ENCODE measurements at regions not wholly inside any gene's neighbourhood (a gene's known extent, or its start where the extent isn't known, plus 50 kb on each side); places are given as distances from the start of the nearest gene placed in this dataset.

DNA sequence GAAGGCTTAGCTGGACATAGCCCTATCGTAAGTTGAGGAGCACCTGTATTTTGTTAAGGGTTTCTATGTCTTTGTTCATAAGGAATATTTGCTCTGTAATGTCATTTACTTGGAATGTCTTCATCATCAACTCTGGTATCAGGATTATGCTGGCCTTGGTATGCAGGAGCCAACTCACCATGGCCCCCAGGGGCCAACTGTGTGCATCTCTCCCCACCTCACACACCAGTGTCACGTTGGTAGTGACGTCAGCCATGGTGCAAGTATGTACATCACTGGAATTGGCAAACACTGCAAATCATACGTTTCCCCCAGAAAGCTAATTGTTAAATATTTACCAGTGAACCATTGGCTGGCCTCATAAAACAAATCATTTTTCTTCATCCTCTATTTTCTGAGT is 70.8 kb downstream of the YTHDF1 start:
- no peak for DNase-seq

DNA sequence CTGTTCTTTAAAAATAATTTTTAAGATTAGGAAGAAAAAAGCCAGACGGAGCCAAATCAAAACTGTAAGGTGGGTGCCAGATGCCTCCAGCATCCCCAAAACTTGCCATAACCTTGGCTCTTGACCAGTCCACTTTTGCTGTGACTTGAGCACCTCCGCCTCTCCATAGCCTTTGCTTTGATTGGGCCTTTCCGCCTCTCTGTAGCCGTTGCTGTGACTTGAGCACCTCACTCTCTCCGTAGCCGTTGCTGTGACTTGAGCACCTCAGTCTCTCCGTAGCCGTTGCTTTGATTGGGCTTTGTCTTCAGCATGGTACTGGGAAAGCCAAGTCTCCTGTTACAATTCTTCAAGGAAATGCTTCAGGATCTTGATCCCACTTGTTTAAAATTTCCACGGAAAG is 73.0 kb downstream of the YTHDF1 start:
- DNase-seq = no peak

DNA sequence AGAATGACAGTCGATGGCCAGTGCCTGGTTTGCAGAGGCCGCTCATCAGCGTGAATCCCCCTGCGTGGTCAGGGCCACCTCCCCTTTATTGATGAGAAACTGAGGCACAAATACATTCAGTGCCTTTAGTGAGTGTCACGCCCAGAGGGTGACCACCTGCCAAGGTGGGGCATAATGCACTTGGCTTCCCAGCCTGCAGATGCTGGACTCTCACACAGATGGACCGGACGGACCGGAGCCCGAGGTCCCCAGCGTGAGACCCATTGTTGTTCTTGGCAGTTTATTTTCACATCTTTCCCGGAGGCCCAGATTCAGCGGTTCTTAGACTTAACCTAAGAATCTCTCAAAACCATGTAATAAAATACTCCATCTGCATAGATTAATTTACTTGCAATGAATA is 74.4 kb downstream of the YTHDF1 start:
- no peak for DNase-seq

DNA sequence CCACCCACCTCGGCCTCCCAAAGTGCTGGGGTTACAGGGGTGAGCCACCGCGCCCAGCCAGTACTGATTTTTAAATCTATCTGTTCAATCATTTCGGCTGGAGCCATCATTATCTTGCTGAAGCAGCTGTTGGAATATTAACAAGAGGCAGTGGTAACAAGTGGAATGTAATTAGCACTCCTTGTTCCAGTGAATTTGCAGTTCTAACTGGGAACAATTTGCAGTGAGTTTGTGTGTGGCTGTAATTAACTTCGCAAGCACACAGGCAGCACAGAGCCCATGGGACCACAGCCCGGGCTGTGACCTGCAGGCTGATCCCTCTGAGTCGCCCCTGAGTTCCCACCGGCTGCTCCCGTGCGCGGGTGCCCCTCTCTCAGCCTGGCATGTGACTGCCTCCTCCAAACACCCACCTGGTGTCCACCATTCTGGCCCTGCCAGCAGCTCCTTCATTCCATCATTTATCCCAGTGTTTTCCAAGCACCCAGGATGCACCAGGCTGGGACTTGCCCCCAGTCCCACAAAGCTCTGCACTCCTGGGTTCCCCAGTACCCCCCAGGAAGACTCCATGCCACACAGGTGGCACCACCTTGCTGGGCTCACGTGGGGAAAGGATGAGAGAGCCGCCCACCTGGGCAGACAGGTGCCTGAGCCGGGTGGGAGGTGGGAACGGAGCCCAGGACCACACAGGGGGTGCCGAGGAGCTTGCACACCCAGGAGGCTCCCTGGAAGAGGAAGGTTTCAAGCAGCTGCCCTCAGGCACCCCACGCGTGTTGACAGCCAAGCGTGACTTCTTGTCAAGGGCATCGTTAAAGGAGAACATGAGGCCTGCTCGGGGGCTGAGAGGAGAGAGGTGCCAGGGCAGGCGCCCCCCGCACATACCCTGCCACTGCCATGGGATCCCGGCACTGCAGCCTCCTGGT is 75.2 kb downstream of the YTHDF1 start:
- DNase-seq = no peak

DNA sequence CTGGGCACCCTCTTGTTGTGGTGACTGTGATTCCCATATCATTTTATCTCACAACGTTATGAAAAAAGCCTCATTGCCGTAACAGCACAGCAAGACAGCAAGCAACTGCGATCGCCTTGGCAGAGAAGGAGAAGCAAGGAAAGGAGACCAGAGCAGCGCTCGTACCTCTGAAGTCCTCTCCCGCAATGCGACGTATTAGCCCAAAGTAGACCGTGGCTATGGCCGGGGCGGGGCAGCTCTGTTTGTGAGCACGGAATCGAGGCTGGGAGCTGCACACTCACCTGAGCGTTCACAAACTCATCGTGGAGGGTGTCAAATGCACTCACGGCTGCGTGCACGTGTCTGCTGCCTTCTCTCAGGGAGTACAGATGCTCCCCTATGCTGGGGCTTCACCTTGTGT is 76.1 kb downstream of the YTHDF1 start:
- DNase-seq = no peak

DNA sequence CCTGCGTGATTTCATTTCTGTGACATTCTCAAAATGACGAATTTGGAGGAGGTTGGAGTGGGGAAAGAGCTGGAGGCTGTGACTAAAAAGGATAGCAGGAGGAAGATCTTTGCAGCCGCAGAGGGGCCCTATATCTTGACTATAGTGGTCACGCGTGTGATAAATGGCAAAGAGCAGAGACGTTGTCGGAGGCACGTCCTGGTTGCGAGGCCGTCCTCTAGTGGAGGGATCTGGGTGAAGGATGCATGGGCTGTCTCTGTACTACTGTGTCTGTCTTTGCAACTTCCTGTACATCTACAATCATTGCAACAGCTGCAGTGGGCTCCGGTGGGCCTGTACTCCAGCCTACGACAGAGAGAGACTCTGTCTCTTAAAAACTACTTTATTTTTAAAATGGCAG is 76.6 kb downstream of the YTHDF1 start:
- DNase-seq = no peak

DNA sequence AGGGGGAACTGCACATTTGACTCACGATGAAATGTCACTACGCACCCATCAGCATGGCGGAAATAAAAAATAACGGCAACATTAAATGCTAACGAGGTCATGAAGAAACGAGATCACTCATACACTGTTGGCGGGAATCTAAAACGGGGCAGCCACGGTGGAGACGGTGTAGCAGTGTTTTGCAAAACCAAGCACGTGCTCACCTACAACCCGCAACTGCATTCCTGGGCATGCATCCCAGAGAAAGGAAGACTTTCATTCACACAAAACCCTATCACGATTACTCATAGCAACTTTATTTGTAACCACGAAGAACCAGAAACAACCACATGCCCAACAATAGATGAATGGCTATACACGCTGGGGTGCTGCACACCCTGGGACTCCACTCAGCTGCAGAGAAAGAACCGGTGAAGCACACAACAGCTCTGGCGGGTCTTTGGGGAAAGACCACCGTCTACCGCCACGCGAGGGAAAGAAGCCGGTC is 77.0 kb downstream of the YTHDF1 start:
- no peak for DNase-seq

DNA sequence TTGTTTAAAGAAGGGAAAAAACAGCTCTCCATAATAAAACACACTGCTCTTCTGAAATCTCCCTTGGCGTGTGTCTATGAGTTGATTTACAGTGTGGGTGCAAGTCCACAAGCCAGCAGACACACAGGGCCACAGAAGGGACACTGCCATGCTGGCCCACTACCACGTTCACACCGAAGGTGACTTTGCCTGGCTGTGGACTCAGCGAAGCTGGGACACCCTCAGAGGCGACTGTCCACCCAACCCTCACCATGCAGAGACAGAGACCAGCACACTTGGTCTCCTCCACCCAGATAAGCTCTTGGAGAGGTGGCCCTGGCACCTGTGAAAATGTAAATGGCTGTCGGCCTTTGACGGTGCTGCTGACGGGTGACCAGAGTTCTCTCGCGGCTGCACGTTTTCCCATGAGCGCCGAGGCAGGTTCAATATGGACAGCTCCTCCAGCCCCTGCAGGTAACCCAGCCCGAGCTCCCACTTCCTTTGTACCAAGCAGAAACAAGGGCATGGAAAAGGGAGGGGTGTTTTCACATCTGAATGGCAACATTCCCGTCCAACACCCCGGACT is 78.0 kb downstream of the YTHDF1 start:
- no peak for DNase-seq

DNA sequence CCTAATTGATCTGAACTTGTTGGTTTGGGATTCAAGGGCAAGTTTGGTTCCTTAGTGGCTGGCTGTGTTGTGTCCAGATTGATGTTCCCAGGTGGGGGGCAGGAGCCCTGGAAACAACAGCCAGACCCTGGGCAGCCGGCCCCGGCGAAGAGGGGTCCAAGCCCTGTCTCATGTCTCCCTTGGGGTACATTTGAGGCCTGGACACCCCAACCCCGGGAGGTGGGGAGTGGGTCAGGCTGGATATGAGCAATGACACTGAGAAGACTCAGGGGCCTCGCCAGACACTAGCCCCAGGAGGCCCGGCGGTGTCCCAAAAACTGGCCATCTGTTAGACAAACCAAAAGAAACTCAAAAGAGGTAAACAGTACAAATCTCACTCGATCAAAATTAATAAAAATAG is 79.6 kb downstream of the YTHDF1 start:
- no peak for DNase-seq

DNA sequence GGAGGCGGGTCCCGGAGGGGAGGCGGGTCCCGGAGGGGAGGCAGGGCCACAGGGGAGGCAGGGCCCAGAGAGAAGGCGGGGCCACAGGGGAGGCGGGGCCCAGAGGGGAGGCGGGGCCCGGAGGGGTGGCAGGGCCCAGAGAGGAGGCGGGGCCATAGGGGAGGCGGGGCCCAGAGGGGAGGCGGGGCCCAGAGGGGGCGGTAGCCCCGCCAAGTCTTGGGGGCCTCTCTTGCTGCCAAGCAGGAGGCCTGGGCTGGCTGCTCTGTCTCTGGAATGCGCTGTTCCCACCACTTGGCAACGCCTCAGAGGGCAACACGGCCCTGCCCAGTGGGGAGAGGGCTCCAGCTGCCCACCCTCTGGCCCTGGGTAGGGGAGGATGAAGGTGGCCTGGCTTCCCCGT is 80.5 kb downstream of the YTHDF1 start:
- DNase-seq = peak; percentile 7

DNA sequence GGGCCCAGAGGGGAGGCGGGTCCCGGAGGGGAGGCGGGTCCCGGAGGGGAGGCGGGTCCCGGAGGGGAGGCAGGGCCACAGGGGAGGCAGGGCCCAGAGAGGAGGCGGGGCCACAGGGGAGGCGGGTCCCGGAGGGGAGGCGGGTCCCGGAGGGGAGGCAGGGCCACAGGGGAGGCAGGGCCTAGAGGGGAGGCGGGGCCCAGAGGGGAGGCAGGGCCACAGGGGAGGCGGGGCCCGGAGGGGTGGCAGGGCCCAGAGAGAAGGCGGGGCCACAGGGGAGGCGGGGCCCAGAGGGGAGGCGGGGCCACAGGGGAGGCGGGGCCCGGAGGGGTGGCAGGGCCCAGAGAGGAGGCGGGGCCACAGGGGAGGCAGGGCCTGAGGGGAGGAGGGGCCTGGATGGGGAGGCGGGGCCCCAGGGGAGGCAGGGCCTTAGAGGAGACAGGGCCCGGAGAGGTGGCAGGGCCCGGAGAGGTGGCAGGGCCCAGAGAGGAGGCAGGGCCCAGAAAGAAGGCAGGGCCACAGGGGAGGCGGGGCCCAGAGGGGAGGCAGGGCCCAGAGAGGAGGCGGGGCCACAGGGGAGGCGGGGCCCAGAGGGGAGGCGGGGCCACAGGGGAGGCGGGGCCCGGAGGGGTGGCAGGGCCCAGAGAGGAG is 81.1 kb downstream of the YTHDF1 start:
- DNase-seq = peak; percentile 4

DNA sequence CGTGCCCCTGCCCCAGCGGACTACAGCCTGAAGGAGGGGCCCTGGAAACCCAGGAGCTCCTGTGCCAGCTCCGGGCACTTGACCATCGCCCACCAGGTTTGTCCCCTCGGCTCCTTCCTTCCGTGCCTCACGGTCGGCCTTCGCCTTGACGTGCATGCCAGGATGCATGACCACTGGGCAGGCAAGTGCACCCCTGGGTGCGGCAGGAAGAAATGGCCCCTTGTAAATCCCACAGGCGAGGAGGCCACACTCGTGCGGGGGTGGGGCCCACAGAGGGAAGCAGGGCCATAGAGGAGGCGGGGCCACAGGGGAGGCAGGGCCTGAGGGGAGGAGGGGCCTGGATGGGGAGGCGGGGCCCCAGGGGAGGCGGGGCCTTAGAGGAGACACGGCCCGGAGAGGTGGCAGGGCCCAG is 81.7 kb downstream of the YTHDF1 start:
- peak; percentile 7 for DNase-seq

DNA sequence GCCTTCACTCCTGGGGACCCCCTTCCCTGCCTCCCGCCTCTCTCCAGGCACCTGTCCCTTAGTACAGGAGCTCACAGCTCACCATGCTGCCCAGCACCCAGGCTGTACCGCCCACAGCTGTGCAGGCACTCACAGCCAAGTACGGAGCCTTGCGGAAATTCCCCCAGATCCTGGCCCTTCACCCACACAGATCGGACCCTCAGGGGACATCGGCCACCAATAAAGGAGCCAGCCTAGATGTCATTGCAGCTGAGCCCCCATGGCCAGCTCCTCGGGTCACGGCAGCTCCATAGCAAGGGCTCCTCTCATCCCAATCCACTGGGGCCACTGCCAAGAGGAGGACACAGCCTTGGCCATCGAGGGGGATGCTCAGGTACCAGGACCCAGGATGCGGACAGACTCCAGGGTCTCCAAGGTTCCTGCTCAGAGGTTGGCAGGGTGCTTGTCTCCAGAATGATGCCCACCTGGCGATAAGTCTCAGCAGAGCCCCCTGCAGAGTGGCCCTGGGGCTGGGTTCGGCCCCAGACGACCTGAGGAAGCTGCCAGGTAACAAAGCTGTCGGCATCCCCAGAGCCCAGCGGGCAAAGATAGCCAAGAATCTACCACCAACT is 82.3 kb downstream of the YTHDF1 start:
- DNase-seq = peak; percentile 15

DNA sequence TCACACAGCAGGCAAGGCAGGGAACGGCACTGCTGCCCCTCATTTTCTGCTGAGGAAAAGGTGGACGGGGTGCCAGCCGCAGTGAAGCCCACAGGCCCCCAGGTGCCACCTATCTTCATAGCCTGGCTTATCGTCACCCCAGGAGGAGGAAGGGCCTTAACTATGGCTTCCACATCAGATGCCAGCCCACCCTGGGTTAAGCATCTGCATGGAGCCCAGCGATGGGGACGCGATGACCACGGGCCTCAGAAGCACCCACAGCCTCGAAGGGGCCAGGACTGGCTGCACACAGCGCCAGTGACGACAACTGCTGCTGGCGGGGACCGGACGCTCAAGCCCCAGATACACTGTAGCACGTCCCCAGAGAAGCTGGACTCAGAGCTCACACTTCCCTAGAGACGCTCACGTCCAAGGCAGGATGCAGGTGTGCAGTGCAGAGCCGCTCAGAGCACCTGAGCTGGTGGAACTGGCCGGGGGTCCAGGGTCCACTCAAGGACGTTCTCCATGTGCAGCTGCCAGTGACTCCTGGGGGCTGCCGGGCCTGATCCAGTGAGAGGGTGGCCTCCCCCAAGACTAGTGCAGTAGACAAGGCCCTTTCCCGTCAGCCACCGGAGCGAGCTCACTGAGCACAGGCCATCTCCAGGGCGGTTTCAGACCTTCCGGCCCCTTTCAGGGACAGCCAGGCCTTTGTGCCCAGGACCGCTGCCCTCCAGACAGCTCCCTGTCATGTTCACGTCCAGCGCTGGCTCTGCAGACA is 83.0 kb downstream of the YTHDF1 start:
- DNase-seq = peak; percentile 7

DNA sequence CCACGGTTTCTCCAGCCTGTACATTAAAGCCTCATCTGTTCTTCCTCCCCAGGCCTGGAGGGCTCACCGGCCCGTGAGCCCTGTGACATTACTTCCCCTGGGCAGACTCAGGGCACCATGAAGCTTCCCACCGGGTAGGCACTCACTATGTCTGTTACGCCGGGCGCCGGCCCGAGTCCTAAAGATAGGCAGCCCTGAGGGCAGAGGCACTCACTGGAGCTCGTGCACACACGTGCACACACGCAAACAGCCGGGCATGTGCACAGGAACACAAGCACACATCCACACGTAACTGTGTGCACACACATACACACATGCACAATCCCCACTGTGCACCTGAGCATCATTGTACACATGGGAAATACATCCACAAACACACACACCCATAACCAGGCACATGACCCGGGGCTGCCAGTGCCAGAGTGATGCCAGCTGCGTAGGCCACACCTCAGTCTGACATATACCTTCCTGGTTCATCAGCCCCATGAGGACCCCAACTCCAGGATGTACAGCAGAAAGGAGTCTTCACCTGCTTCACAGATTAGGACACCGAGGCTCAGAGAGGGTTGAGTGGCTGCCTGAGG is 83.7 kb downstream of the YTHDF1 start:
- peak; percentile 2 for DNase-seq

DNA sequence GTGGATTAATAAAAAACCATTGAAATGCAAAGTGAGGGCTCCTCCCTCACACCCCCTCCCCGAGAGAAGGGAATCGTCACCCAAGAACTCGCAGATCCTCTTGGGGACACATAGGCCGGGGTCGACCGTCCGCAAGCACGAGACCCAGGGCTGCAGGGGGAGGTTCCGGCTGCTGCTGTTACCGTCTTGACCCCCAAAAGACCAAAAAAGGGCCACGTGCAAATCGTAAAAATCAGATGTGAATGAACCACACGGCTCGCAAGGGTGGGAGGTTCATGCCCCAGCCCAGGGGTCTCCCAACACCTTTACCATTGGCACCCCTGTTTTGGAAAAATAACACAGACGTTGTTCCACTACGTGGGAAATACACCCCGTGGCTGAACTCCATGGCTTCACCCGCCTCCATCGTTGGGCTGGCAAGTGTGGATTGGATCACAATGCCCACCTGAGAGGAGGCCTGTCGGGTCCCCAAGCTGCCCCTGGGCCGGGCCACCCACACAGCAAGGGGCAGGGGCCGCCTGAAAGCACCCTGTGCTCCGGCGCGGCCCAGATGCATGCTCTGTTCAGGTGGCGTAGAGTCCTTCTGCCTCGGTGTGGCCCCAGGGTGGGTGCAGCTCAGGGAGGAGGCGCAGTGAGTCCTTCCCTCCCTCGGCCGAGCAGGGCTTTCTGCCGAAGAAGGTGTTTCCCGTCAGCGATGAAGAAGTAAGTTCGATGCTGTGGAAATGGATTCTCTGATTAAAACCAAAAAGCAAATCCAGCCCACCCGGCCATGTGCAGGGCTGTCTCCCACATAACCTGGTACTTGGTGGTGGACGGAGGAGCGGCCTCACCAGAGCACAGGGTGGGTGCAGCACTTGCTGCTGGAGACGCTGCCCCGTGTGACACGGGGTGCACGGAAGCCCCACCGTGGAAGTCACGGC is 85.0 kb downstream of the YTHDF1 start:
- peak; percentile 5 for DNase-seq

DNA sequence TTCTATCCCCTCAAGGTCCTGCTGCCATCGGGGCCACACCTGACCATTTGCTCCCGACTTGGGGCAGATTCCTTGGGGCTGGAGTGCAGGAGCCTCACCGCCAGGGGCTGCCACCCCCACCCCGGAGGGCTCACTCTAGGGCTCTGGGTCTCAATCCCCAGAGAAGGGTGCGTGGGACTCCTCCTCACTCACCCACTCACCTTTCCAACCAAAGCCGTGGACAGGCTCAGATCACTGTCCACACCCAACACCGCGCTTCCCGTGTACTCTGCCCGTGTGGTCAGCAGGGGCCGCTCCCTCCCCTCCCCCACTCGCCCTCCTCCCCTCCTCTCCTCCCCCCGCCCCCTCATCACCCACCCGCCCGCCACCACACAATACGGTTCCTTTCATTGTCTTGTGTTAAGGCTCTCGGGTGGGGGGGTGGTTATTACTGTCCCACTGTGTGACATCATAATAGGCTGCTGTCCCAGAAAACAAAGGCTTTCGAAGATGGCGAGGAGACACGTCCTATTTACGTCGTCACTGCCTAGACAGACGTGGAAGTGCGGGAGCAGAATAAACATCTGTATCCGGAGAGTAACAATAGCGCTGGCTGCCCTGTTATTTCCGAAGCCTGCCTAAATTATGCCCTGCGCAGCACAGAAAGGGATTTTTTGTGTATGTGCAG is 85.8 kb downstream of the YTHDF1 start:
- peak; percentile 18 for DNase-seq

DNA sequence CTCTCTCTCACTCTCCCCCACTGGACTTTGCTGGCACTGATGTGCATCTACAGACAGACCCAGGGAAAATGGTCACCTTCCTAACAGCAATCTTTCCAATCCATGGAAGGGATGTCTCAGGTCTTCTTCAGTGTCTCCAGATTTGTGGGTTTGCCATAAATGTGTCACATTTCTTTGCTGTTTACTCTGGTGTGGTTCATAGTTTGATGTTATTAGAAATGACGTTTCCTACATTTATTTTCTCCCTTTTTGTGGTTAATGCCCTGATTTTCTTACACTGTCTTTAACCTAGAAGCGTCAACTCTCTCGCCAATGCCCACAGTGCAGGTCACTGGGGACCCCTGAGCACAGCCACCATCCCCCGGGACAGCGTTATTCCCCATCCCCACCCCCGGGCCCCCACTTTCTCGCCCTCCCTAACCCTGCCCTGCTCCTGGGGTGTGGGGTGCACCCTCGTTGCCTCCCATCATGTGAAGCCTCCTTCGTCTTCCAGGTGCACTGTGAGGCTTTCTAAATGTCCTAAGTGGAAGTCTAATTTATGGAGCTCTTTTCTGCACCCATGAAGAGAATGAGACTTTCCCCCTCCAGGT is 86.5 kb downstream of the YTHDF1 start:
- DNase-seq = peak; percentile 2

DNA sequence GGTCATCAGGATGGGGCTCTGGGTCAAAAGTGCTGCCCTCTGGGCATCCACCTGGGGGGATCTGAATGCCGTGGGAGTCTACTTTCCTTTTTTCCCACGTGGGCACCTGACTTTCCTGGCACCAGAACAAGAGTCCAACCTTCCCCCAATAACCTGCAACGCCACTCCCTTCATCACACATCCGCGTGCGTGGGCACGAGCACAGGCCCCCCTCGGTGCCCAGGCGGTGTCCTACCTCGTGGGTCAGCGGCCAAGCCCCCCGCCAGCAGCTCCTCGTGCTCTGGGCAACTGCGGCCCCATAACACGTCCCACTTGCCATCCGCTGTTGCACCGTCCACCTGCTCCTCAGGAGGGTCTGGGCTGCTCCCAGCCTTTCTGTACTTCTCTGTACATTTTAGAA is 87.0 kb downstream of the YTHDF1 start:
- DNase-seq = peak; percentile 11

DNA sequence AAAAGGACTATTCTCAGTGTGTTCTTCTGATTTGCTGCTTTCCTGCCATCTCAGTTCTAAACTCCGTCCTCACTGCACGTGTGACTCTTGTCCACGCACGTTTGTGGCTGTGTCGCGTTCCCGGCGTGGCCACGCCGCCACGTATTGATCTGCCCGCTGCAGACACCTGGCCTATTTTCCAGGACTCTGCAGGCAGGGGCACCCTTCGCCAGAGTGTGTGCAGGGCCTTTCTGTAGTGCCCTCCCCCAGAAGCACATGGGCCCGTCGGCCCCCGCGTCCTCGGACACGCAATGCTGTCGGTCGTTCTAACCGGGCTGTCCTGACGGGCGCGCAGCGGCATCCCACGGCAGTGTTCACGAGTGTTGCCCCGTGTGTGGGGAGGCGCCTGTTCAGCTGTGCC is 87.6 kb downstream of the YTHDF1 start:
- DNase-seq = peak; percentile 7
